Natural killer cell (primary cell): ENCODE measurements at regions not wholly inside any gene's neighbourhood (a gene's known extent, or its start where the extent isn't known, plus 50 kb on each side); places are given as distances from the start of the nearest gene placed in this dataset.

Experiments
- ATAC-seq, 3 donors: fragments of 150-1000 bp in 2 of 3; fragments of 200-7000 bp in 1 of 3; cut with Tn5 transposase; 1 replicate in 1 of 3; 2 replicates in 2 of 3; pipeline ENCODE4 v1.10.0; 2021; ENCODE audit warnings: mild to moderate bottlenecking in 2 of 3, moderate library complexity in 2 of 3
- DNase-seq, 2 donors: peaks; one replicate each; pipeline versions ENCODE4 v3.0.0 to v3.0.0-alpha.2; 2013 to 2021; ENCODE audit warnings: mixed read lengths in 1 of 2
- H3K27ac ChIP-seq: one replicate; pipeline ENCODE4 v1.5.1; 2013; ENCODE audit warnings: mild to moderate bottlenecking, low read length
- H3K27me3 ChIP-seq: one replicate; pipeline ENCODE4 v1.6.1; 2013; ENCODE audit warnings: low read length; ENCODE audit not compliant: control insufficient read depth, insufficient read depth
- H3K36me3 ChIP-seq: one replicate; pipeline ENCODE4 v1.6.1; 2013; ENCODE audit warnings: low read length; ENCODE audit not compliant: control insufficient read depth, insufficient read depth
- H3K4me1 ChIP-seq: one replicate; pipeline ENCODE4 v1.6.1; 2013; ENCODE audit warnings: low read length; ENCODE audit not compliant: control insufficient read depth, insufficient read depth
- H3K4me3 ChIP-seq: one replicate; pipeline ENCODE4 v1.5.1; 2013; ENCODE audit warnings: low read length
- H3K9me3 ChIP-seq: one replicate; pipeline ENCODE4 v1.6.1; 2013; ENCODE audit warnings: low read length; ENCODE audit not compliant: control insufficient read depth, insufficient read depth
- H3K27ac Mint-ChIP-seq, 2 donors: one replicate each; pipeline ENCODE4 v1.8.0; 2022; ENCODE audit warnings: mild to moderate bottlenecking in 2 of 2, mixed read lengths in 2 of 2, moderate library complexity in 1 of 2
- H3K27me3 Mint-ChIP-seq, 2 donors: one replicate each; pipeline ENCODE4 v1.8.0; 2022; ENCODE audit warnings: low read depth in 2 of 2, mixed read lengths in 2 of 2
- H3K36me3 Mint-ChIP-seq: one replicate; pipeline ENCODE4 v1.8.0; 2022; ENCODE audit warnings: mixed read lengths
- H3K4me1 Mint-ChIP-seq, 2 donors: one replicate each; pipeline ENCODE4 v1.8.0; 2022; ENCODE audit warnings: mixed read lengths in 2 of 2
- H3K4me3 Mint-ChIP-seq: one replicate; pipeline ENCODE4 v1.8.0; 2022; ENCODE audit warnings: mild to moderate bottlenecking, moderate library complexity, mixed read lengths
- H3K9me3 Mint-ChIP-seq, 2 donors: one replicate each; pipeline ENCODE4 v1.8.0; 2022; ENCODE audit warnings: mixed read lengths in 2 of 2
- WGBS: methylation state at CpG from one replicate; pipeline ENCODE4 v1.1.7; 2013; ENCODE audit warnings: missing lambda C conversion rate; ENCODE audit not compliant: insufficient coverage; 5-methylcytosine and 5-hydroxymethylcytosine counted together
- intact Hi-C: fragments of 100-400 bp; cut with micrococcal nuclease; formaldehyde crosslinking; loops from one replicate; pipeline ENCODE4 v1.14.2; 2022
- TF ChIP-seq, protein P1 (sequence below): fragments of 200-600 bp; IDR thresholded peaks from one replicate; pipeline ENCODE4 v1.8.0; 2022; ENCODE audit warnings: antibody characterized with exemption

DNA sequence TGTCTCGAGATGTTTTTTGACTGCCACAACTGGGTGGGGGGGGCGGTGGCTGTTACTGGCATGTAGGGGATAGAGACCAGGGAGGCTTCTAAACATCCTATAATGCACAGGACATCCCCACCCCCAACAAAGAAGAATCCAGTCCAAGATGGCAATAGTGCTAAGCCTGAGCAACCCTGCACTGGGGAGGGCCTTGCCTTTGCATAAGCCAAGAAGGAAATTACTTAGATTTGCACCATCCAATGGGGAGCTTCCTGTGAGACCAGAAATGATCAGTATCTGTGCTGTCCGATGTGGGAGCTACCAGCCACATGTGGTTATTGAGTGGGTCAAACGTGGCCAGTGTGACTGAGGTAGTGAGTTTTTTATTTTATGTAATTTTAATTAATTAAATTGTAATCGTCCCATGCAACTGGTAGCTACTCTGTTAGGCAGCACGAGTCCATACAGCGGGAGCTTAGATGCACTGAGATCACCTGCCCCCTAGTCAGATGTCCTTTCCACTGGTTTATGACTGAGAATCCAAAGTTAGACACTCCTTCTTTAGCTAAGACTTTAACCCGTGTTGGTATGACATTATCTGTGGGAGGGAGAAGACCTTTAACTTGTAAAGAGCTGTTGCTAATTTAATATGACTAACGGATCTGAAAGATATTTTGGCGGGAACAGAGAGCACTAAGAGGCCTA is 97.4 kb upstream of the NEDD9 start:
- Mint-ChIP-seq H3K4me1 (peaks cover 62 to 82% of the 10 kb centered on the region in 2 donors), H3K27me3 (no peaks in the 10 kb centered on the region), H3K4me3 (peak overlapping the region; percentile 73), H3K9me3 (no peaks in the 10 kb centered on the region), H3K36me3 (no peaks in the 10 kb centered on the region), H3K27ac (peak overlapping the region; percentile 81 to 86)
- intact Hi-C loops = no loop called here
- peaks cover 9% of the 10 kb centered on the region for H3K36me3 ChIP-seq
- ATAC-seq = peak in 2 of 3 donors; percentile 41 to 42
- no peak for DNase-seq
- H3K4me1 ChIP-seq = peaks cover 33% of the 10 kb centered on the region
- H3K4me3 ChIP-seq = no peak overlapping the region
- no peak overlapping the region for H3K27ac ChIP-seq
- 57% methylated on average over 9 of the region's 10 CpGs for WGBS
- H3K9me3 ChIP-seq = no peaks in the 10 kb centered on the region
- no peaks in the 10 kb centered on the region for H3K27me3 ChIP-seq
- TF ChIP-seq, protein P1, sequence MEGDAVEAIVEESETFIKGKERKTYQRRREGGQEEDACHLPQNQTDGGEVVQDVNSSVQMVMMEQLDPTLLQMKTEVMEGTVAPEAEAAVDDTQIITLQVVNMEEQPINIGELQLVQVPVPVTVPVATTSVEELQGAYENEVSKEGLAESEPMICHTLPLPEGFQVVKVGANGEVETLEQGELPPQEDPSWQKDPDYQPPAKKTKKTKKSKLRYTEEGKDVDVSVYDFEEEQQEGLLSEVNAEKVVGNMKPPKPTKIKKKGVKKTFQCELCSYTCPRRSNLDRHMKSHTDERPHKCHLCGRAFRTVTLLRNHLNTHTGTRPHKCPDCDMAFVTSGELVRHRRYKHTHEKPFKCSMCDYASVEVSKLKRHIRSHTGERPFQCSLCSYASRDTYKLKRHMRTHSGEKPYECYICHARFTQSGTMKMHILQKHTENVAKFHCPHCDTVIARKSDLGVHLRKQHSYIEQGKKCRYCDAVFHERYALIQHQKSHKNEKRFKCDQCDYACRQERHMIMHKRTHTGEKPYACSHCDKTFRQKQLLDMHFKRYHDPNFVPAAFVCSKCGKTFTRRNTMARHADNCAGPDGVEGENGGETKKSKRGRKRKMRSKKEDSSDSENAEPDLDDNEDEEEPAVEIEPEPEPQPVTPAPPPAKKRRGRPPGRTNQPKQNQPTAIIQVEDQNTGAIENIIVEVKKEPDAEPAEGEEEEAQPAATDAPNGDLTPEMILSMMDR = no peak

DNA sequence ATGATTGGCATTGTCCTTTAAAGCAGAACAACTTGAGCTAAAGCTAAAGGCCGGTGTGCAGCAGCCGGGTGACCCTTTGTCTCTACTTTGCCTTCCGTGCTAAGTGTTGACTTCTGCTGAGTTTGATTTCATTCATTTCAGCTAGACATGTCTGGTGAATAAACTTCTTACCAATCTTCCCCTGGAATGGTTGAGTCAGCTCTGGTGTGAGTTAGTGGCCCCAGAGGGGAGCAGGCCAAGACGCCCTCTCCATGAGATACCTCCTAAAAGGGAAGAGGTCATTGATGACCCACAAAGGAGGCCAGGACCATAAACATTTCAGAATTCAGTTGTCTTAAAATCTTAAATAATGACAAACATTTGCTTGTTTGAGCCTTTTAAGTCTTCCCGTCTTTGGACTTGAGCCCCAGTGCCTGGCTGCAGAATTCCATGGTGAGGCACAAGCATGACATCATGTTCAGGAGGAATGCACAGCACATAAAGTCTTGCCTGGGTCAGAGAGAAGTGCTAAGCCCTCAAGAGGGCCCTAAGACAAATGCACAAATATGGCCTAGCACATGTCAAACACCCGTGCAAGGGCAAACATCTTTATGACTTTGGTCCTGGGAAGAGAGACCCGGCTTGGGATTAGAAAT is 96.3 kb upstream of the NEDD9 start:
- H3K27ac ChIP-seq = no peak overlapping the region
- H3K36me3 Mint-ChIP-seq = no peaks in the 10 kb centered on the region
- peaks cover 43% of the 10 kb centered on the region for H3K4me1 ChIP-seq
- no peak for DNase-seq
- no peak for ATAC-seq
- no peaks in the 10 kb centered on the region for H3K9me3 Mint-ChIP-seq
- peaks cover 9% of the 10 kb centered on the region for H3K36me3 ChIP-seq
- H3K4me3 Mint-ChIP-seq = no peak overlapping the region
- peaks cover 62 to 83% of the 10 kb centered on the region in 2 donors for H3K4me1 Mint-ChIP-seq
- H3K27me3 Mint-ChIP-seq = no peaks in the 10 kb centered on the region
- H3K27me3 ChIP-seq = no peaks in the 10 kb centered on the region
- H3K27ac Mint-ChIP-seq = peak overlapping the region; percentile 1 to 19
- intact Hi-C loops = no loop called here
- H3K4me3 ChIP-seq = no peak overlapping the region
- WGBS = 94% methylated on average over 7 of the region's 7 CpGs
- TF ChIP-seq, protein P1 = no peak
- H3K9me3 ChIP-seq = no peaks in the 10 kb centered on the region

DNA sequence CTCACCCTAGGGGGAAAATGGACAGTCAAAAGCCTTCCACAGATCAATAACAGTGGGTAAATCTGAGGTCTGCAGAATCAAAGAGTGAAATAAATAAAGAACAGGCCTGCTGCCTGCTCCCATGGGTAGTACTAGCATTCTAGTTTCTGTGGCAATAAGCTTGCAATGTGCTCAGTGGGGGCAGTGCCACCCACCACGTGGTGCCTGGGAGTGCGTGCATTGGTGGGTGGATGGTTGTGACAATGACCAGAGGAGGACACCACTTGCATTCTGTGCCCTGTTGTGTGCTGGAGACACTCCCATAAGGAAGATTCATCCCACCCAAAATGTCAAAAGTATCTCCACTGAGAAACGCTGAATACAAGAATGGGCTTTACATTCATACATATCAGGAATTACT is 95.5 kb upstream of the NEDD9 start:
- Histone ChIP-seq H3K27ac (no peak overlapping the region), H3K36me3 (peaks cover 12% of the 10 kb centered on the region), H3K4me1 (peaks cover 46% of the 10 kb centered on the region), H3K4me3 (no peak overlapping the region), H3K27me3 (no peaks in the 10 kb centered on the region), H3K9me3 (no peaks in the 10 kb centered on the region)
- Mint-ChIP-seq H3K4me1 (peaks cover 64 to 83% of the 10 kb centered on the region in 2 donors), H3K4me3 (no peak overlapping the region), H3K27ac (peak overlapping the region in 1 of 2 donors; percentile 1), H3K9me3 (no peaks in the 10 kb centered on the region), H3K36me3 (no peaks in the 10 kb centered on the region), H3K27me3 (no peaks in the 10 kb centered on the region)
- no peak for ATAC-seq
- WGBS = 100% methylated on average over 3 of the region's 3 CpGs
- TF ChIP-seq, protein P1 = no peak
- intact Hi-C loops = no loop called here
- no peak for DNase-seq
